NT2/D1 (cell line): ENCODE measurements at regions not wholly inside any gene's neighbourhood (a gene's known extent, or its start where the extent isn't known, plus 50 kb on each side); places are given as distances from the start of the nearest gene placed in this dataset.
A peak's percentile ranks its signal among the peaks of the same experiment; 100 is the strongest.

Source experiments
- DNase-seq: peaks from one replicate; pipeline ENCODE4 v3.0.0-alpha.2; 2011; ENCODE audit warnings: low read depth, low spot score
- H3K27me3 ChIP-seq: 2 replicates; pipeline ENCODE4 v1.6.0; 2011; ENCODE audit warnings: mild to moderate bottlenecking; ENCODE audit not compliant: insufficient read length, insufficient read depth
- H3K36me3 ChIP-seq: 2 replicates; pipeline ENCODE4 v1.6.1; 2011; ENCODE audit warnings: mild to moderate bottlenecking, low read length, mixed read lengths; ENCODE audit not compliant: insufficient read depth, insufficient read length
- H3K4me1 ChIP-seq: 2 replicates; pipeline ENCODE4 v1.5.1; 2011; ENCODE audit not compliant: insufficient read depth, insufficient read length
- H3K4me3 ChIP-seq: 2 replicates; pipeline ENCODE4 v1.5.1; 2011; ENCODE audit warnings: low read depth; ENCODE audit not compliant: insufficient read length
- H3K9ac ChIP-seq: 2 replicates; pipeline ENCODE4 v1.6.0; 2011; ENCODE audit warnings: low read depth; ENCODE audit not compliant: insufficient read length
- H3K9me3 ChIP-seq: 2 replicates; pipeline ENCODE4 v1.5.1; 2011; ENCODE audit warnings: mild to moderate bottlenecking, low read length; ENCODE audit not compliant: insufficient read depth
- SUZ12 ChIP-seq: IDR thresholded peaks from 2 replicates; pipeline ENCODE4 v1.6.1; 2011; ENCODE audit not compliant: insufficient read length, insufficient read depth; ENCODE audit errors: extremely low read depth
- YY1 ChIP-seq: IDR thresholded peaks from 2 replicates; pipeline ENCODE4 v1.6.1; 2011; ENCODE audit not compliant: insufficient read length, insufficient read depth
- ZNF274 ChIP-seq: IDR thresholded peaks from 2 replicates; pipeline ENCODE4 v1.6.1; 2011; ENCODE audit warnings: mild to moderate bottlenecking, low read depth, low read length

- Histone ChIP-seq H3K9me3 (no peaks in the 10 kb centered on the region), H3K4me1 (no peaks in the 10 kb centered on the region), H3K27me3 (no peaks in the 10 kb centered on the region), H3K9ac (no peak overlapping the region), H3K36me3 (no peaks in the 10 kb centered on the region), H3K4me3 (no peak overlapping the region)
- no peak for DNase-seq
- TF ChIP-seq ZNF274 (no peak), SUZ12 (no peak), YY1 (no peak)
Observed at GRCh38 chr9:81088341-81088740, 601.0 kb downstream of the TLE1 start.

- no peak for DNase-seq
- Histone ChIP-seq H3K4me1 (no peaks in the 10 kb centered on the region), H3K27me3 (no peaks in the 10 kb centered on the region), H3K36me3 (no peaks in the 10 kb centered on the region), H3K9ac (no peak overlapping the region), H3K9me3 (no peaks in the 10 kb centered on the region), H3K4me3 (no peak overlapping the region)
- TF ChIP-seq YY1 (no peak), SUZ12 (no peak), ZNF274 (no peak)
Observed at GRCh38 chr9:81086416-81086815, 602.9 kb downstream of the TLE1 start.

- Histone ChIP-seq H3K9ac (no peak overlapping the region), H3K4me1 (no peaks in the 10 kb centered on the region), H3K27me3 (no peaks in the 10 kb centered on the region), H3K9me3 (no peaks in the 10 kb centered on the region), H3K36me3 (no peaks in the 10 kb centered on the region), H3K4me3 (no peak overlapping the region)
- no peak for TF ChIP-seq ZNF274
- TF ChIP-seq SUZ12, result no peak
- no peak for TF ChIP-seq YY1
- no peak for DNase-seq
Observed at GRCh38 chr9:81083854-81084512, 605.4 kb downstream of the TLE1 start.

GRCh38 chr9:81083067-81083466 is 606.3 kb downstream of the TLE1 start:
- H3K9ac ChIP-seq, result no peak overlapping the region
- H3K4me1 ChIP-seq, result no peaks in the 10 kb centered on the region
- no peak overlapping the region for H3K4me3 ChIP-seq
- DNase-seq, result peak; percentile 1
- H3K27me3 ChIP-seq, result no peaks in the 10 kb centered on the region
- H3K36me3 ChIP-seq, result no peaks in the 10 kb centered on the region
- TF ChIP-seq SUZ12, result no peak
- H3K9me3 ChIP-seq, result no peaks in the 10 kb centered on the region

- Histone ChIP-seq H3K4me1 (no peaks in the 10 kb centered on the region), H3K36me3 (no peaks in the 10 kb centered on the region), H3K9ac (no peak overlapping the region), H3K27me3 (no peaks in the 10 kb centered on the region), H3K4me3 (no peak overlapping the region), H3K9me3 (no peaks in the 10 kb centered on the region)
- no peak for DNase-seq
- TF ChIP-seq YY1, result no peak
- no peak for TF ChIP-seq ZNF274
- TF ChIP-seq SUZ12, result no peak
Observed at GRCh38 chr9:81082221-81082620, 607.1 kb downstream of the TLE1 start.

- no peak for DNase-seq
- Histone ChIP-seq H3K36me3 (no peaks in the 10 kb centered on the region), H3K4me3 (no peak overlapping the region), H3K27me3 (no peaks in the 10 kb centered on the region), H3K9ac (no peak overlapping the region), H3K9me3 (no peaks in the 10 kb centered on the region), H3K4me1 (no peaks in the 10 kb centered on the region)
- no peak for TF ChIP-seq SUZ12
- TF ChIP-seq ZNF274, result no peak
- no peak for TF ChIP-seq YY1
Observed at GRCh38 chr9:81080900-81081299, 608.4 kb downstream of the TLE1 start.

- no peak for TF ChIP-seq SUZ12
- no peak for TF ChIP-seq ZNF274
- no peak for TF ChIP-seq YY1
- no peaks in the 10 kb centered on the region for H3K27me3 ChIP-seq
- H3K9ac ChIP-seq, result no peak overlapping the region
- no peaks in the 10 kb centered on the region for H3K4me1 ChIP-seq
- H3K9me3 ChIP-seq, result no peaks in the 10 kb centered on the region
- no peaks in the 10 kb centered on the region for H3K36me3 ChIP-seq
- H3K4me3 ChIP-seq, result no peak overlapping the region
- DNase-seq, result no peak
Observed at GRCh38 chr9:81080185-81080584, 609.2 kb downstream of the TLE1 start.
